VCaP (cell line): ENCODE measurements at regions not wholly inside any gene's neighbourhood (a gene's known extent, or its start where the extent isn't known, plus 50 kb on each side); places are given as distances from the start of the nearest gene placed in this dataset.

Source experiments
- H3K27ac ChIP-seq: fragments of 450-650 bp; 2 replicates; pipeline ENCODE4 v1.5.1; 2017
- TF ChIP-seq, protein P1 (sequence below): fragments of 450-650 bp; conservative IDR thresholded peaks from 2 replicates; pipeline ENCODE4 v1.5.1; 2017; ENCODE audit warnings: mild to moderate bottlenecking, moderate library complexity

DNA sequence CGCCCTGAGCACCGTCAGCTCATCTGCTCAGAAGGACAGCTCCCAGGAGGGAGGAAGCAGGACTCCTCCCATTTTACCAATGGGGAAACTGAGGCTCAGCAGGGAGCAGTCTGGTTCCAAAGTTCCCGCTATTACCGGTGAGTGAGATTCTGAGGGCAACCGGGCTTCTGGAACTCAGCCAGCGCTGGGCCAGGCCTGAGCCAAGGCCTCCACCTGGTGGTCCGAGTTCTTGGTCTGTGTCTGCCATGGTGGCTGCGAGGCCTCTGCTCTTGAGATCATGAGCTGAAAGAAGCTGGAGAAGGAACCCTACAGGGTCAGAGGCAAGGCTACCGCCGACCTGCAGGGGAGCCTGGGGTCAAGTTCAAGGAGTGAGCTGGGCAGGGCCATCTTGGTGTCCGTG lies 110.8 kb upstream of the GSE1 start:
- H3K27ac ChIP-seq, result no peak overlapping the region
- TF ChIP-seq, protein P1, sequence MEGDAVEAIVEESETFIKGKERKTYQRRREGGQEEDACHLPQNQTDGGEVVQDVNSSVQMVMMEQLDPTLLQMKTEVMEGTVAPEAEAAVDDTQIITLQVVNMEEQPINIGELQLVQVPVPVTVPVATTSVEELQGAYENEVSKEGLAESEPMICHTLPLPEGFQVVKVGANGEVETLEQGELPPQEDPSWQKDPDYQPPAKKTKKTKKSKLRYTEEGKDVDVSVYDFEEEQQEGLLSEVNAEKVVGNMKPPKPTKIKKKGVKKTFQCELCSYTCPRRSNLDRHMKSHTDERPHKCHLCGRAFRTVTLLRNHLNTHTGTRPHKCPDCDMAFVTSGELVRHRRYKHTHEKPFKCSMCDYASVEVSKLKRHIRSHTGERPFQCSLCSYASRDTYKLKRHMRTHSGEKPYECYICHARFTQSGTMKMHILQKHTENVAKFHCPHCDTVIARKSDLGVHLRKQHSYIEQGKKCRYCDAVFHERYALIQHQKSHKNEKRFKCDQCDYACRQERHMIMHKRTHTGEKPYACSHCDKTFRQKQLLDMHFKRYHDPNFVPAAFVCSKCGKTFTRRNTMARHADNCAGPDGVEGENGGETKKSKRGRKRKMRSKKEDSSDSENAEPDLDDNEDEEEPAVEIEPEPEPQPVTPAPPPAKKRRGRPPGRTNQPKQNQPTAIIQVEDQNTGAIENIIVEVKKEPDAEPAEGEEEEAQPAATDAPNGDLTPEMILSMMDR, result no peak

GRCh38 chr16:85503679-85504231 lies 109.4 kb upstream of the GSE1 start:
- TF ChIP-seq, protein P1, result no peak

GRCh38 chr16:85504242-85504641 lies 108.9 kb upstream of the GSE1 start:
- no peak overlapping the region for H3K27ac ChIP-seq
- TF ChIP-seq, protein P1, result no peak

More at GRCh38 chr16:85503679-85504231, 109.4 kb upstream of the GSE1 start:
- no peak overlapping the region for H3K27ac ChIP-seq

- TF ChIP-seq, protein P1, result no peak
- H3K27ac ChIP-seq, result no peak overlapping the region
Observed at GRCh38 chr16:85505794-85506634, 107.1 kb upstream of the GSE1 start.

- TF ChIP-seq, protein P1, result no peak
Observed at GRCh38 chr16:85506635-85506911, 106.5 kb upstream of the GSE1 start.

GRCh38 chr16:85507342-85507741 lies 105.8 kb upstream of the GSE1 start:
- TF ChIP-seq, protein P1, result no peak
- H3K27ac ChIP-seq, result no peak overlapping the region

More at GRCh38 chr16:85506635-85506911, 106.5 kb upstream of the GSE1 start:
- H3K27ac ChIP-seq, result no peak overlapping the region

- TF ChIP-seq, protein P1, result no peak
- no peak overlapping the region for H3K27ac ChIP-seq
Observed at GRCh38 chr16:85508388-85508787, 104.7 kb upstream of the GSE1 start.
